Stimulated activated CD4-positive, alpha-beta T cell treated with anti-CD3 and anti-CD28 coated beads, Interleukin-15, amount 100 ng/mL, for 48 hours (primary cell): ENCODE measurements at regions not wholly inside any gene's neighbourhood (a gene's known extent, or its start where the extent isn't known, plus 50 kb on each side); places are given as distances from the start of the nearest gene placed in this dataset.
A peak's percentile ranks its signal among the peaks of the same experiment; 100 is the strongest.

Experiments
- DNase-seq, 2 donors: peaks; one replicate each; pipeline ENCODE4 v3.0.0-alpha.2; 2020; ENCODE audit warnings: low read depth in 2 of 2

- DNase-seq, result no peak
Observed at GRCh38 chr4:129346734-129347133, 250.8 kb downstream of the C4orf33 start.

DNA sequence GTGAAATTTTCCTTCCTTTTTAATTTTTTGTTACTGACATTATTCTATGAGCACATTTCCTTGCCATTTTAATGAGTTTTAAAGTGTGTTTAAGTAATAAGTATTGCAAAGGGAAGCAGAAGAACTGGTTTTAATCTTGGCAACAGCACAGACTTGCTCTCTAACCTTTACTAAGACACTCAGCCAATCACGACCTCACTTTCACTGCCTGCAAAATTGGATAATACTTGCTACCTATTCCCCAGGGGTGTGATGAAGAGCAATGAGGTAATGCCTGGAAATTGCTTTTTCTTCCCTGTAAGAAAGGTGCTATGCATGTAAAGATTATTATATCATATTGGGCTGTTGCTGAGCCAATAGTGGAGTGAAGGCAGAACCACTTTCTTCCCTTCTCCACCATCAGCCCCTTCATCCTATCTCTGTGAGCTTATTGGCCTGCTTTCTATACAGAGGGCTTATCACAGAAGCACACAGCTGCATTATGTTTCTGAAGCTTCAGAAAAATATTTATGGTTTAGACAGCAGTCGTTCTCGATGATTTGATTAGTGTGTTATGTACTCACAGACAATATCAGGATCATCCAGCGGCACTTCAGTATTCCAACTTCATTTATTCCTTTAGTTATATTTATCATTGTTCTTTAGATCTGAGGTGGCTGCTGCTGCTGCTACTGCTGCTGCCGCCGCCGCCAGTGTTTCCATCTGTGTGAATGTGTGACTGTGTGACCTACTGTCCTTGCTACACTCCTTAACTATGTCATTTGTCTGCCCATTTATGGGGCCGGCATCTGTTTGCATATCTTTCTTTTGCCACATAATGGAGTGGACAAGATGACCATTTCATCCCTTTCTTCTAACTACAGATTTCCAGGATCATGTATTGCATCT lies 255.1 kb downstream of the C4orf33 start:
- no peak for DNase-seq

- DNase-seq, result no peak
Observed at GRCh38 chr4:129352480-129352879, 256.5 kb downstream of the C4orf33 start.

- no peak for DNase-seq
Observed at GRCh38 chr4:129353490-129353889, 257.5 kb downstream of the C4orf33 start.

DNA sequence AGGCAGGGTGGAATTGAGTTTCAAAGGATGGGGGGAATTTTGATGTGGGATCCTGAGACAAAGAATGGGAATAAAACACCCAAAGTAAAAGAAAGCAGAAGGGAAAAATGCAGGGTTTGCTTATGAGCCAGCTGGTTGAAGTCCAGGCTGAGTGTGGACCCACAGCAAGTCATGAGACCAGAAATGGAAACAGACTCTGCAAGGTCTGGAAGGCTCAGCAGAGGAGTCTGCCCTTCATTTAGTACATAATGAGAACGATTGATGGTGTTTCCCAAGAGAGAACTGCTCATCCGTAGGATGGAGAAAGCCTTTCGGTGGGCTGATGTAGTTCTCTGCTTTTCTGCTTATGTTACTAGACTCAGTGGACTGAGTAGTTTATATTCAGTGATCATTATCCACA lies 259.1 kb downstream of the C4orf33 start:
- DNase-seq, result no peak

DNA sequence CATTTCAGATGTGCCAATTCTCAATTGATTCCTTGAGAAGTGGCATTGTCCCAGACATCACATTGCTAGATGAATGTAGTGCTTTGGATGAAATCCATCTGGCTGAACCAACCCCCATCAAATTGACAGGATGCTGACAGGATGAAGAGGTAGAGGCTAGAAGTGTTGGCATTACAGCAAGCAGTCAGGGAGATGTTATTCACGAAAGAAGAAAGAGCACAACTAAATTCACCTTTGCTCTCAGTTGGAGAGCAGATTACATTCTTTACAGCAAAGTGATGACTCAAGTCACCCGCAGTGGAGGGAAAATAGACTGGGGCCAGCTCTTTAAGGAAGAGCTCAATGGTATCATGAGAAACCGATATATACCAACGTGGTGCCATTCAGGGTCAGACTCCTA lies 259.6 kb downstream of the C4orf33 start:
- no peak for DNase-seq

GRCh38 chr4:129358571-129358970 lies 262.6 kb downstream of the C4orf33 start:
- DNase-seq, result no peak

DNA sequence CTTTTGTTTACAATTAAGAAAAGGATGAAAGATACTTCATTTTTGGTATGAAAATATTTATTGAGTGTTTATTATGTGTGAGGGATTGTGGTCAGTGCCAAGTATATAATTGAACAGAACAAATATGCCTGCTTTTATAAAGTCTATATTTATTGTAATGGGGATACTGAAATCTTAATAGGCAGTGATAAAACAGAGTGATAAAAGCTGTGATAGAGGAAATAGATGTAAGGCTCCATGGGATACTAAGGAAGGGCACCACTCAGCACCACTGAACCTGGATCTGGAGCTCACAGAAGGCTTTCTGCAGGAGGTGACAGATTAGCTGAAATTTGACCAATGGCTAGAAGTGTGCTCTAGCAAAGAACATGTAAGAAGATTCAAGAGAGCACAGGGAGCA lies 263.5 kb downstream of the C4orf33 start:
- DNase-seq, result no peak

DNA sequence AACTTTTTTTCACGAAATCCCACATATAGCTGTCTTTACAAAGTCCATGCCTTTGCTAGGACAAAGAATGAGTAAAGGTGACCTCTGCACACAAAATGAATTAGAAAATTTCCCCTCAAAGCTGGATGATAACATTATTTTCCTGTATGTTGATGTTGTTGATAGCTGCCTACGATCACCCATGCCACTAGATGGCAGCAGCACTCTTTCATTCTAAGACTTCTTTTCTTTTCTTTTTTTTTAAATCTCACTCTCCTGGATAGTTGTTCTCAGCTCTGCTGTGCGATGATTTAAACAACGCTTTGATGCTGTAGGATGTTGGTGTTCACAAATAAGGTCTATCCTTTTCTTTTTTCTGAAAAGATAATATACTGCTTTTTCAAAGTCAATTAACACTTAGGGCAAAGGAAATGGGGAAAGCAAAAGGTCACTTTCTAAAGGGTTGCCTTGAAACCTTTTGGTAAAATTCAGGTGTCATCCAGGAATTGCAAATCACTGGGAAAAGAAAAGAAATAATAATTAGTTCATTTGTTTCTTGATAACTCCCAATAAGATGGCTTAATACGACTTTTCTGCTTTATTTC lies 266.8 kb downstream of the C4orf33 start:
- DNase-seq, result peak; percentile 2 to 25

- DNase-seq, result no peak
Observed at GRCh38 chr4:129364747-129365452, 268.9 kb downstream of the C4orf33 start.

- no peak for DNase-seq
Observed at GRCh38 chr4:129369361-129370010, 273.5 kb downstream of the C4orf33 start.

- DNase-seq, result no peak
Observed at GRCh38 chr4:129371065-129371464, 275.1 kb downstream of the C4orf33 start.

DNA sequence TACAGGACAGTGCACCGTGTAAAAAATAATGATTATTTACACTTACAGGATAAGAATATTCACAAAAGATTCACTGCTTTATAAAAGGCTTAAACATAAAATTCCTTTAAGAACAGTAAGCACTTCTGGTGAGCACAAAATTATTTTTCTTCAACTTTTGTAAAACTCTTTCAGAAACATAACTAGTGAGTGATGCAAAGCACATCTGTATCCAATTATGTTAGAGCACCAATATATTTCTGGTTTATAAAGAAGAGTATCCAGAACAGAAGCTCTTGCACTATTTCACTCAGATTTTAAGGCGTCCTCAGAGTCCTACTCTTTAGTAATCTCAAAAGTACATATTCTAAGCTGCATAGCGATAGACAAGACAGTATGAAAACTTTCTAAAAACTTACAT lies 276.0 kb downstream of the C4orf33 start:
- no peak for DNase-seq

- no peak for DNase-seq
Observed at GRCh38 chr4:129377131-129377845, 281.3 kb downstream of the C4orf33 start.

- DNase-seq, result no peak
Observed at GRCh38 chr4:129378364-129378763, 282.4 kb downstream of the C4orf33 start.

DNA sequence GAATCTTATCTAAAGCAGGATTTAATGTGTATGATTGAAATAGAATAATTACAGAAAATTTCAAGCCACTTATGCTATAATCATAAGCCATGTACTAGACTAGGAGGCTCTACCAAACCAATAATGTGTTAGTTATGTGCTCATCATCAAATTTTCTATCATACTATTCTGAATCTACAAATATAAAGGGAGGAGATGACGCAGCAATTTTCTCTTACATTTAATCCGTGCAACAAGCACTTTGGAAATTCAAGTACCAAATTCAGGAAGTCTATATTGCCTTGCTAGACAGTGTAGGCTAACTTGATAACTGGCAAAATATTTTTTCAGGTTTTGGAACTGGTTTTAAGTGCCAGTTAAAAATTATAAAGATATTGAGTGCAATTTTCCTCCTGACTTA lies 283.5 kb downstream of the C4orf33 start:
- DNase-seq, result no peak

DNA sequence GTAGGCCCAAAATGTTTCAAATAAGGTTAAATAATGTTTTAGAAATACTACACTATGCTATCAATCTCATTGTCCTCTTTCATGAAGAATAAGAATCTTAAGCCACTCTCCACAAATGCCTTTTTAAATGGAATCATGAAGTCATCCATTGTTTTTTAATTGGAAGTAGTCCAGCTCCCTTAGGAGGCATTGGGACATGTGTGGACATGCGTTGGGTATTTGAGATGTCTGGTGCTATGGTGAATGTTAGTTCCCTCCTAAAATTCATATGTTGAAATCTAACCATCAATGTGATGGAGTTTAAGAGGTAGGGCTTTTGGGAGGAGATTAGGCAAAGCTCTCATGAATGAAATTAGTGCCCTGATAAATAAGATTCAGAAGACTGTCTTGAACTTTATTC lies 289.0 kb downstream of the C4orf33 start:
- no peak for DNase-seq

GRCh38 chr4:129387666-129388065 lies 291.7 kb downstream of the C4orf33 start:
- DNase-seq, result no peak

GRCh38 chr4:129393976-129394375 lies 298.0 kb downstream of the C4orf33 start:
- no peak for DNase-seq

GRCh38 chr4:129394635-129395034 lies 298.7 kb downstream of the C4orf33 start:
- no peak for DNase-seq

DNA sequence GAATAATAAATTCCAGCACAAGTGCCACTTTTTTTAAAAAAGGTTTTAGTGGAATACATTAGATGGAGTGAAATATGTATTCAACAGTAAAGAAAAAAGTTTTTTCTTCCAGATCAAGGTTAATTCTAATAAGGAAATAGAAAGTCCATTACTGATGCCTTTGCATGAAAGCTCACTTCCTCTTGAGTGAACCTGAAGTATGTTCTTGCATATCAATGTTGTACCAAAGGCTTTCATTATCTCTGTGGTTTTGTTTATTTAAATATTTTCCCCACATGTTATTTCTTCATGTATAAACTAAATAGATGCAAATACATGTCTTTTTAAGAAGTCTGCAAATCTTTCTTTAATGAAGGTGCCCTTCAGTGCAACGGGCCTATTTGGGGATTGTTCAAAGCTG lies 307.9 kb downstream of the C4orf33 start:
- DNase-seq, result no peak

DNA sequence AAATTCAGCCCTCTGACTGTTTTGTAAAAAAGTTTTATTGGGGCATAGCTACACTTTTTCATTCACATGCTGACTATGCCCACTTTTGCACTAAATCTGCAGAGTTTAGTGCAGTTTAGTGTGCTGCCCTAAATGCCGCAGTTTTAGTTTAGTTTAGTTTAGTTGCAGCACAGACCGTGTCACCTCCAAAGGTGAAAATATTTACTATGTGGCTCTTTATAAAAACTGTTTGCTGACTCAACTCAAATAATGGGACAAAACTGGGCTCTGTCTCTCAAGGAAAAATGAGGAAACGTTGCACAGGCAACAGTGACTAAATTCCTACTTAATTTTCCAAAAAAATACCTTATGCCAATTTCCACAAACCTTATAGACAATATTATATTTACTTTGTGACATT lies 314.2 kb downstream of the C4orf33 start:
- DNase-seq, result no peak
